Astrocyte (in vitro differentiated cells and primary cell): ENCODE measurements at regions not wholly inside any gene's neighbourhood (a gene's known extent, or its start where the extent isn't known, plus 50 kb on each side); places are given as distances from the start of the nearest gene placed in this dataset.

Experiments used
- DNase-seq: peaks from one replicate; pipeline ENCODE4 v3.0.0-alpha.2; 2010; ENCODE audit warnings: low read depth
- FAIRE-seq: peaks from 2 replicates; lab custom pipeline; 2011; peaks lifted over from hg19 to GRCh38; lab: Jason Lieb, UNC
- H2AFZ ChIP-seq: 2 replicates; pipeline ENCODE4 v1.6.0; 2012; ENCODE audit warnings: low read depth, low read length, inconsistent platforms
- H3K27ac ChIP-seq: 2 replicates; pipeline ENCODE4 v1.5.1; 2011; ENCODE audit warnings: low read depth, low read length, inconsistent platforms
- H3K27me3 ChIP-seq: 2 replicates; pipeline ENCODE4 v1.6.0; 2011; ENCODE audit warnings: low read length, inconsistent platforms; ENCODE audit not compliant: insufficient read depth
- H3K36me3 ChIP-seq: 2 replicates; pipeline ENCODE4 v1.5.1; 2011; ENCODE audit warnings: low read length, inconsistent platforms; ENCODE audit not compliant: insufficient read depth
- H3K4me1 ChIP-seq: 2 replicates; pipeline ENCODE4 v1.5.1; 2011; ENCODE audit warnings: low read length, inconsistent platforms; ENCODE audit not compliant: insufficient read depth
- H3K4me2 ChIP-seq: 2 replicates; pipeline ENCODE4 v1.6.0; 2012; ENCODE audit warnings: low read length, inconsistent platforms
- H3K4me3 ChIP-seq: 2 replicates; pipeline ENCODE4 v1.5.1; 2011; ENCODE audit warnings: low read depth, mild to moderate bottlenecking, low read length, inconsistent platforms; ENCODE audit not compliant: insufficient read depth
- H3K79me2 ChIP-seq: 2 replicates; pipeline ENCODE4 v1.6.0; 2012; ENCODE audit warnings: mild to moderate bottlenecking, low read length, inconsistent platforms; ENCODE audit not compliant: insufficient read depth
- H3K9ac ChIP-seq: 2 replicates; pipeline ENCODE4 v1.6.0; 2012; ENCODE audit warnings: mild to moderate bottlenecking, low read length, inconsistent platforms
- H3K9me3 ChIP-seq: 2 replicates; pipeline ENCODE4 v1.5.1; 2012; ENCODE audit warnings: low read depth, mild to moderate bottlenecking, low read length, inconsistent platforms; ENCODE audit not compliant: insufficient read depth
- H4K20me1 ChIP-seq: 2 replicates; pipeline ENCODE4 v1.6.0; 2012; ENCODE audit warnings: low read length, inconsistent platforms; ENCODE audit not compliant: insufficient read depth
- H3K27ac Mint-ChIP-seq: one replicate; pipeline ENCODE4 v1.8.0; 2021; ENCODE audit warnings: mild to moderate bottlenecking, mixed read lengths; ENCODE audit not compliant: unreplicated experiment
- H3K27me3 Mint-ChIP-seq: one replicate; pipeline ENCODE4 v1.8.0; 2021; ENCODE audit warnings: low read depth, mixed read lengths; ENCODE audit not compliant: unreplicated experiment
- H3K36me3 Mint-ChIP-seq: one replicate; pipeline ENCODE4 v1.8.0; 2021; ENCODE audit warnings: low read depth, mixed read lengths; ENCODE audit not compliant: unreplicated experiment
- H3K4me1 Mint-ChIP-seq: one replicate; pipeline ENCODE4 v1.8.0; 2021; ENCODE audit warnings: low read depth, mixed read lengths; ENCODE audit not compliant: unreplicated experiment
- H3K4me3 Mint-ChIP-seq: one replicate; pipeline ENCODE4 v1.8.0; 2021; ENCODE audit warnings: mild to moderate bottlenecking, moderate library complexity, mixed read lengths; ENCODE audit not compliant: unreplicated experiment
- H3K9me3 Mint-ChIP-seq: one replicate; pipeline ENCODE4 v1.8.0; 2021; ENCODE audit warnings: mild to moderate bottlenecking, mixed read lengths; ENCODE audit not compliant: unreplicated experiment
- CTCF ChIP-seq: IDR thresholded peaks from 2 replicates; pipeline ENCODE4 v1.5.1; 2011; ENCODE audit warnings: low read depth, mild to moderate bottlenecking, inconsistent platforms, low read length, moderate library complexity; ENCODE audit not compliant: insufficient read depth
- EZH2 ChIP-seq: IDR thresholded peaks from 2 replicates; pipeline ENCODE4 v1.6.1; 2012; ENCODE audit warnings: mild to moderate bottlenecking, low read length, inconsistent platforms; ENCODE audit not compliant: insufficient read depth

- H3K4me1 Mint-ChIP-seq = no peaks in the 10 kb centered on the region
Measured at GRCh38 chr4:188707036-188707435, 567.8 kb downstream of the TRIML1 start.

GRCh38 chr4:188714501-188714900, 575.3 kb downstream of the TRIML1 start:
- Histone ChIP-seq H4K20me1 (no peaks in the 10 kb centered on the region), H3K9me3 (no peaks in the 10 kb centered on the region), H3K4me2 (no peak overlapping the region), H3K4me1 (no peaks in the 10 kb centered on the region), H3K27ac (no peak overlapping the region), H2AFZ (no peak overlapping the region), H3K27me3 (no peaks in the 10 kb centered on the region), H3K4me3 (no peak overlapping the region), H3K36me3 (no peaks in the 10 kb centered on the region), H3K9ac (no peak overlapping the region), H3K79me2 (no peaks in the 10 kb centered on the region)
- no peak for TF ChIP-seq EZH2
- TF ChIP-seq CTCF = no peak
- DNase-seq = no peak
- Mint-ChIP-seq H3K36me3 (no peaks in the 10 kb centered on the region), H3K4me3 (no peak overlapping the region), H3K9me3 (peaks cover 4% of the 10 kb centered on the region), H3K27ac (peak overlapping the region; percentile 96), H3K27me3 (no peaks in the 10 kb centered on the region), H3K4me1 (peaks cover 12% of the 10 kb centered on the region)
- FAIRE-seq = no peak

More at GRCh38 chr4:188707036-188707435, 567.8 kb downstream of the TRIML1 start:
- Mint-ChIP-seq H3K9me3 (peaks cover 5% of the 10 kb centered on the region), H3K36me3 (peaks cover 1% of the 10 kb centered on the region), H3K27ac (no peak overlapping the region), H3K4me3 (no peak overlapping the region), H3K27me3 (no peaks in the 10 kb centered on the region)
- Histone ChIP-seq H4K20me1 (no peaks in the 10 kb centered on the region), H3K79me2 (no peaks in the 10 kb centered on the region), H3K4me3 (no peak overlapping the region), H3K9me3 (no peaks in the 10 kb centered on the region), H3K9ac (no peak overlapping the region), H3K27ac (no peak overlapping the region), H3K27me3 (no peaks in the 10 kb centered on the region), H2AFZ (no peak overlapping the region), H3K36me3 (no peaks in the 10 kb centered on the region), H3K4me1 (no peaks in the 10 kb centered on the region), H3K4me2 (no peak overlapping the region)
- DNase-seq = no peak
- FAIRE-seq = no peak
- TF ChIP-seq CTCF = no peak
- no peak for TF ChIP-seq EZH2

- Mint-ChIP-seq H3K27ac (peak overlapping the region; percentile 96), H3K4me1 (peaks cover 12% of the 10 kb centered on the region), H3K9me3 (peaks cover 4% of the 10 kb centered on the region), H3K4me3 (no peak overlapping the region), H3K36me3 (no peaks in the 10 kb centered on the region), H3K27me3 (no peaks in the 10 kb centered on the region)
- FAIRE-seq (peak; percentile 73), DNase-seq (peak; percentile 14)
- no peaks in the 10 kb centered on the region for H3K79me2 ChIP-seq
- H3K4me3 ChIP-seq = no peak overlapping the region
- H3K4me2 ChIP-seq = no peak overlapping the region
- H3K9me3 ChIP-seq = no peaks in the 10 kb centered on the region
- no peak overlapping the region for H3K9ac ChIP-seq
- no peaks in the 10 kb centered on the region for H3K36me3 ChIP-seq
- no peak overlapping the region for H3K27ac ChIP-seq
- H3K4me1 ChIP-seq = no peaks in the 10 kb centered on the region
- TF ChIP-seq EZH2 (no peak), CTCF (no peak)
- no peaks in the 10 kb centered on the region for H3K27me3 ChIP-seq
- H4K20me1 ChIP-seq = no peaks in the 10 kb centered on the region
- H2AFZ ChIP-seq = no peak overlapping the region
Measured at GRCh38 chr4:188714907-188715306, 575.7 kb downstream of the TRIML1 start.
